GM13976 (cell line): ENCODE measurements at regions not wholly inside any gene's neighbourhood (a gene's known extent, or its start where the extent isn't known, plus 50 kb on each side); places are given as distances from the start of the nearest gene placed in this dataset.

Experiments
- DNase-seq: peaks from one replicate; pipeline ENCODE4 v3.0.0; 2012; ENCODE audit warnings: low spot score
- in situ Hi-C: fragments of 300-500 bp; cut with MboI; formaldehyde crosslinking; loops from one replicate; pipeline ENCODE4 v1.12.0; 2022; ENCODE audit warnings: low sequenced_read_pairs, mixed read lengths, inconsistent platforms; ENCODE audit not compliant: unreplicated experiment
- TF ChIP-seq, protein P1 (sequence below): IDR thresholded peaks from 2 replicates; pipeline ENCODE4 v1.5.1; 2012; ENCODE audit warnings: borderline replicate concordance, mild to moderate bottlenecking; ENCODE audit not compliant: insufficient read depth; ENCODE audit errors: extremely low read depth, missing control alignments, control extremely low read depth

GRCh38 chr1:69290291-69290690, 277.4 kb upstream of the LRRC7 start:
- TF ChIP-seq, protein P1, sequence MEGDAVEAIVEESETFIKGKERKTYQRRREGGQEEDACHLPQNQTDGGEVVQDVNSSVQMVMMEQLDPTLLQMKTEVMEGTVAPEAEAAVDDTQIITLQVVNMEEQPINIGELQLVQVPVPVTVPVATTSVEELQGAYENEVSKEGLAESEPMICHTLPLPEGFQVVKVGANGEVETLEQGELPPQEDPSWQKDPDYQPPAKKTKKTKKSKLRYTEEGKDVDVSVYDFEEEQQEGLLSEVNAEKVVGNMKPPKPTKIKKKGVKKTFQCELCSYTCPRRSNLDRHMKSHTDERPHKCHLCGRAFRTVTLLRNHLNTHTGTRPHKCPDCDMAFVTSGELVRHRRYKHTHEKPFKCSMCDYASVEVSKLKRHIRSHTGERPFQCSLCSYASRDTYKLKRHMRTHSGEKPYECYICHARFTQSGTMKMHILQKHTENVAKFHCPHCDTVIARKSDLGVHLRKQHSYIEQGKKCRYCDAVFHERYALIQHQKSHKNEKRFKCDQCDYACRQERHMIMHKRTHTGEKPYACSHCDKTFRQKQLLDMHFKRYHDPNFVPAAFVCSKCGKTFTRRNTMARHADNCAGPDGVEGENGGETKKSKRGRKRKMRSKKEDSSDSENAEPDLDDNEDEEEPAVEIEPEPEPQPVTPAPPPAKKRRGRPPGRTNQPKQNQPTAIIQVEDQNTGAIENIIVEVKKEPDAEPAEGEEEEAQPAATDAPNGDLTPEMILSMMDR: no peak
- in situ Hi-C loops: no loop called here
- no peak for DNase-seq

GRCh38 chr1:69291541-69291940, 276.2 kb upstream of the LRRC7 start:
- DNase-seq: no peak
- in situ Hi-C loops: no loop called here
- TF ChIP-seq, protein P1: no peak

DNA sequence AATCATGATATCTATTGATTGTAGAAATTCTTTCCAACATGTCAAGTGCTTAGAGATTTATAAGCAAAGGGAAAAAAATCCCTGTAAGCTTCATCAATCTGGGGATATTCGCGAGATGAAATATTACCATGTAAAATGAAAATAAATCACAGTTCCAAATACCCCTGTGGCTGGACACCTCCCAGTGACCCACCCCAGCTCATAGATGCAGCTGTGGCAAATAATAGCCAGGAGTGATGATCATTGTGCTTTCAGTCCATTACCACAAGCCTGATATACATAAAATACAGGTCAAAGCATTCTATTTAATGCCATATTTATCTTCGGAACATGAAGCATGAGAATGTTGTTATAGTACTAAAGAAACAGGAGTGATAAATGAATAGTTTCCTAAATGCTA, 274.9 kb upstream of the LRRC7 start:
- no peak for DNase-seq
- TF ChIP-seq, protein P1: no peak
- in situ Hi-C loops: no loop called here

DNA sequence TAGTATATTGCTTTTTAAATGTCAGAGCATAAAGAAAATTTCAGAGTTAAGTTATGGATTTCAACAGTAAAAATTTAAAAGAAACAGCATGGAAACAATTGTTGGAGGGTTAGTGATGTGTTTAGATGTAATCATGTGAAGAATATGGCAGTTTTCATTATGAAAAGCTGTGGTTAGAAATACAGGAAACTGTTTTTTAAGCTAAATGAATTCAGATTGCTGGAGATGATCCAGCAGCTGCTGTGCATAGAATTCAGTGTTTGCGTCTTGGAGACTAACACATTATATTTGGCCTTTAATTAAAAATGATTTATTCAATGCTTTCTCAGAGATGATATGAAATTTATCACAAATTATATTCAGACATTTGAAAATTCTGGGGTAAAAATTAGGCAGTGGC, 273.6 kb upstream of the LRRC7 start:
- in situ Hi-C loops: no loop called here
- DNase-seq: no peak
- TF ChIP-seq, protein P1: no peak

DNA sequence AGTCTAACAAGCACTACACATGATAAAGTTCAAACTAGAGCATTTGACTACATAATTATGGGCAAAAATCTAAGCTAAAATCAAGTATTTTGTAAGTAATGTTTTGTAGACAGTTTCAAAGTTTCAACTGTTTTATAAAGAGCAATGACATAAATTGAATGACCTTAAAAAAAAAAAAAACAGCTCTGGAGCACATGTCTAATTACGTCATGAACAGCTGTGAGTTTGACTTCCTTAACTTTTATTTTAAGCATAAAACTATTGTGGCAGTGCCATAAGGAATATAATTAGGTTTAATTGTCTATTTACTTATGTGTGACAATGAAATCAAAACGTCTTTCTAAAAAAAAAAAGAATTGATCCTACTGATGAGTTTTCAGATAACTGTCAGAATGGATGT, 272.5 kb upstream of the LRRC7 start:
- in situ Hi-C loops: no loop called here
- no peak for DNase-seq
- TF ChIP-seq, protein P1: no peak

DNA sequence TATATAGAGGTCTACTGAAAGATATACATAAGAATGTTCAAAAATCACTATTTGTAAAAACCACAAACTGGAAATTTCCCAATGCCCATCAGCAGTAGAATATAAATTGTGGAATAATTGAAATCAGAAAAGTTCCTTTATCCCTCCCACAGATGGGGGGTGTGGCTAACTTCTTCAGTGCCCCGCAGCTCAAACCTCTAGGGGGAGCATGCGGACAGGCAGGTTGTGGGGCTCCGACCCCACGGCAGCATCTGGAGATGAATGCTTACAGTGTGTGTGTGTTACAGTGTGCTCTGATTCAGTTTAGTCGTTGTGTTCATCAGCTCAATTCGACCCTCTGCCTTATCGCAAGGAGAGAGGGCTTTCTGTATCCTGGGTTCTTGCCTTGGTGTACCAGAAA, 262.1 kb upstream of the LRRC7 start:
- in situ Hi-C loops: no loop called here
- DNase-seq: no peak
- TF ChIP-seq, protein P1: no peak
